ENCODE measurements at regions not wholly inside any gene's neighbourhood (a gene's known extent, or its start where the extent isn't known, plus 50 kb on each side); places are given as distances from the start of the nearest gene placed in this dataset.

GRCh38 chr5:53311681-53312080 lies 168.7 kb upstream of the FST start:
- TF ChIP-seq POLR2A (IDR thresholded peaks at IDR 0.05) (no peak), CTCF (IDR thresholded peaks at IDR 0.05) (no peak)
- Histone ChIP-seq H3K27ac (no peak overlapping the region), H3K27me3 (no peaks in the 10 kb centered on the region), H3K9me3 (no peaks in the 10 kb centered on the region), H3K4me1 (no peaks in the 10 kb centered on the region), H3K36me3 (no peaks in the 10 kb centered on the region), H3K4me3 (no peak overlapping the region)
- no peak for DNase-seq

GRCh38 chr5:53313145-53313544 lies 167.3 kb upstream of the FST start:
- Histone ChIP-seq H3K4me1 (no peaks in the 10 kb centered on the region), H3K27ac (no peak overlapping the region), H3K9me3 (no peaks in the 10 kb centered on the region), H3K4me3 (no peak overlapping the region), H3K27me3 (no peaks in the 10 kb centered on the region), H3K36me3 (no peaks in the 10 kb centered on the region)
- DNase-seq = no peak
- TF ChIP-seq CTCF (IDR thresholded peaks at IDR 0.05) (no peak), POLR2A (IDR thresholded peaks at IDR 0.05) (no peak)

GRCh38 chr5:53318303-53318702 lies 162.1 kb upstream of the FST start:
- DNase-seq = no peak
- Histone ChIP-seq H3K27ac (no peak overlapping the region), H3K4me3 (no peak overlapping the region), H3K9me3 (no peaks in the 10 kb centered on the region), H3K36me3 (no peaks in the 10 kb centered on the region), H3K4me1 (no peaks in the 10 kb centered on the region), H3K27me3 (no peaks in the 10 kb centered on the region)
- TF ChIP-seq POLR2A (IDR thresholded peaks at IDR 0.05) (no peak), CTCF (IDR thresholded peaks at IDR 0.05) (no peak)

GRCh38 chr5:53319315-53319714 lies 161.1 kb upstream of the FST start:
- Histone ChIP-seq H3K36me3 (no peaks in the 10 kb centered on the region), H3K9me3 (no peaks in the 10 kb centered on the region), H3K27ac (no peak overlapping the region), H3K27me3 (no peaks in the 10 kb centered on the region), H3K4me3 (no peak overlapping the region), H3K4me1 (no peaks in the 10 kb centered on the region)
- no peak for DNase-seq
- TF ChIP-seq CTCF (IDR thresholded peaks at IDR 0.05) = no peak
- TF ChIP-seq POLR2A (IDR thresholded peaks at IDR 0.05) = no peak

- DNase-seq = no peak
- Histone ChIP-seq H3K4me1 (no peaks in the 10 kb centered on the region), H3K9me3 (no peaks in the 10 kb centered on the region), H3K27ac (no peak overlapping the region), H3K4me3 (no peak overlapping the region), H3K27me3 (no peaks in the 10 kb centered on the region), H3K36me3 (no peaks in the 10 kb centered on the region)
- TF ChIP-seq CTCF (IDR thresholded peaks at IDR 0.05) = no peak
- no peak for TF ChIP-seq POLR2A (IDR thresholded peaks at IDR 0.05)
These were observed 159.4 kb upstream of the FST start for GRCh38 chr5:53321073-53321472.

- Histone ChIP-seq H3K27me3 (no peaks in the 10 kb centered on the region), H3K27ac (no peak overlapping the region), H3K9me3 (no peaks in the 10 kb centered on the region), H3K36me3 (no peaks in the 10 kb centered on the region), H3K4me1 (no peaks in the 10 kb centered on the region), H3K4me3 (no peak overlapping the region)
- no peak for TF ChIP-seq CTCF (IDR thresholded peaks at IDR 0.05)
- TF ChIP-seq POLR2A (IDR thresholded peaks at IDR 0.05) = no peak
- DNase-seq = no peak
These were observed 158.7 kb upstream of the FST start for GRCh38 chr5:53321721-53322120.

Measured in Peyer's patch (tissue), 4 donors.